ENCODE measurements at regions not wholly inside any gene's neighbourhood (a gene's known extent, or its start where the extent isn't known, plus 50 kb on each side); places are given as distances from the start of the nearest gene placed in this dataset.

DNA sequence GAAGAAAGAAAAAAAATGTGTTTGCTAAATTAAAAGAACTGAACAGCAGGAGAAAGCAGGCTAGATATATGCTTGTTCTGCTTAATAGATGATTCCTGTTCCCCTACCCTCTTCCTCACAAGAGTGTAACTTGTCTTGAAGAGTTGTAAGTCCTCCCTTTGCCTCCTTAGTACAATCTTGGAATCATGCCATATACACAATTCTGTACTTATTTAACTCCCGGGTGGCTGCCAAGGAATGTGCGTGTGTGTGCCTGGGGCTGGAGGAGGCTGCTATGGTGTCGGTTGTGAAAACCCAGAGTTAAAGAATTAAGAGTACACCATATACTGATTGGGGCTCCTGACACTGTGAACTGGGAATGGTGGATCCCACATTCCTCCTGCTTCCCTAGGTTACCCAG, 194.2 kb downstream of the SIPA1L2 start:
- TF ChIP-seq, protein P1, sequence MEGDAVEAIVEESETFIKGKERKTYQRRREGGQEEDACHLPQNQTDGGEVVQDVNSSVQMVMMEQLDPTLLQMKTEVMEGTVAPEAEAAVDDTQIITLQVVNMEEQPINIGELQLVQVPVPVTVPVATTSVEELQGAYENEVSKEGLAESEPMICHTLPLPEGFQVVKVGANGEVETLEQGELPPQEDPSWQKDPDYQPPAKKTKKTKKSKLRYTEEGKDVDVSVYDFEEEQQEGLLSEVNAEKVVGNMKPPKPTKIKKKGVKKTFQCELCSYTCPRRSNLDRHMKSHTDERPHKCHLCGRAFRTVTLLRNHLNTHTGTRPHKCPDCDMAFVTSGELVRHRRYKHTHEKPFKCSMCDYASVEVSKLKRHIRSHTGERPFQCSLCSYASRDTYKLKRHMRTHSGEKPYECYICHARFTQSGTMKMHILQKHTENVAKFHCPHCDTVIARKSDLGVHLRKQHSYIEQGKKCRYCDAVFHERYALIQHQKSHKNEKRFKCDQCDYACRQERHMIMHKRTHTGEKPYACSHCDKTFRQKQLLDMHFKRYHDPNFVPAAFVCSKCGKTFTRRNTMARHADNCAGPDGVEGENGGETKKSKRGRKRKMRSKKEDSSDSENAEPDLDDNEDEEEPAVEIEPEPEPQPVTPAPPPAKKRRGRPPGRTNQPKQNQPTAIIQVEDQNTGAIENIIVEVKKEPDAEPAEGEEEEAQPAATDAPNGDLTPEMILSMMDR (IDR thresholded peaks at IDR 0.05; ENCODE audit: control extremely low read depth in 1 of 3, insufficient read depth in 1 of 3, low read depth in 1 of 3, low read length in 3 of 3) = no peak
- TF ChIP-seq SIX5 (IDR thresholded peaks at IDR 0.05; ENCODE audit: low read depth, low read length) (no peak), EZH2 (IDR thresholded peaks at IDR 0.05; ENCODE audit: low read depth, low read length, severe bottlenecking) (no peak), POLR2AphosphoS5 (IDR thresholded peaks at IDR 0.05; ENCODE audit: low read depth, low read length) (no peak), GABPA (IDR thresholded peaks at IDR 0.05; ENCODE audit: borderline replicate concordance, insufficient read depth, low read length) (no peak), TEAD4 (IDR thresholded peaks at IDR 0.05; ENCODE audit: low read depth, low read length) (no peak)

Measured in H1 (cell line).